Thoracic aorta (tissue), 2 donors: ENCODE measurements at regions not wholly inside any gene's neighbourhood (a gene's known extent, or its start where the extent isn't known, plus 50 kb on each side); places are given as distances from the start of the nearest gene placed in this dataset.

Experiments used
- ATAC-seq: fragments of 150-250 bp; one replicate; pipeline ENCODE4 v1.8.0; 2017; ENCODE audit warnings: low read depth; ENCODE audit not compliant: insufficient number of reproducible peaks, low FRiP score
- DNase-seq: peaks from one replicate; pipeline ENCODE4 v3.0.0-alpha.2; 2020; ENCODE audit warnings: low spot score
- H3K27ac ChIP-seq, 2 donors: fragments of 200-600 bp; sonication (generic); 1 replicate in 1 of 2; 2 replicates in 1 of 2; pipeline ENCODE4 v1.5.1; 2016; ENCODE audit warnings: mild to moderate bottlenecking in 2 of 2, moderate library complexity in 2 of 2
- H3K27me3 ChIP-seq: fragments of 200-600 bp; sonication (generic); replicated peaks from 2 replicates; pipeline ENCODE4 v1.6.0; 2016; ENCODE audit warnings: mild to moderate bottlenecking; ENCODE audit not compliant: insufficient read depth
- H3K36me3 ChIP-seq: fragments of 200-600 bp; sonication (generic); one replicate; pipeline ENCODE4 v1.5.1; 2016
- H3K4me1 ChIP-seq, 2 donors: fragments of 200-600 bp; sonication (generic); 1 replicate in 1 of 2; 2 replicates in 1 of 2; pipeline versions ENCODE4 v1.5.1 to v1.6.0; 2016; ENCODE audit warnings: low read depth in 2 of 2, mild to moderate bottlenecking in 1 of 2; ENCODE audit not compliant: control insufficient read depth in 1 of 2
- H3K4me3 ChIP-seq: fragments of 200-600 bp; sonication (generic); 2 replicates; pipeline ENCODE4 v1.5.1; 2016; ENCODE audit warnings: mild to moderate bottlenecking
- H3K9me3 ChIP-seq: fragments of 200-600 bp; sonication (generic); 2 replicates; pipeline ENCODE4 v1.5.1; 2016
- TF ChIP-seq, protein P1 (sequence below): fragments of 200-600 bp; sonication (generic); IDR thresholded peaks from one replicate; pipeline ENCODE4 v1.5.1; 2019; ENCODE audit warnings: antibody characterized with exemption

DNA sequence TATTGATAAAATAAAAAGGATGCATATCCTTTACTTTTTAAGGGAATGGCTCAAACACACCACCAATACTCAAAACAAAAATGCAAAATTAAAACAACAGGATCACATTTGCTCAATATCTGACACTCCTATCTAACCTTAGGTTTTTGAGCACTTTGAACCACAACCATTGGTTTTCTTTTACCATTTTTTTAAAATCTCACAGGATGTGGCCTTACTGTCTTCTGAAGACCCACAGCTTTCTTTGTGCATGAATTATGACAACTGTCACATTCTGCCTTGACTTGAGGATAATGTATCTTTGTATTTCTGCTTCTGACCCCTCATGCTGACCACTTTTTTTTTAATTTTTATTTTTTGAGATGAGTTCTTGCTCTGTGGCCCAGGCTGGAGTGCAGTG, 461.1 kb upstream of the NRP1 start:
- Histone ChIP-seq H3K4me3 (no peak overlapping the region), H3K27ac (no peak overlapping the region), H3K36me3 (no peaks in the 10 kb centered on the region), H3K4me1 (peaks cover 5 to 8% of the 10 kb centered on the region in 2 donors), H3K9me3 (no peaks in the 10 kb centered on the region), H3K27me3 (no peaks in the 10 kb centered on the region)
- DNase-seq: no peak
- no peak for ATAC-seq
- TF ChIP-seq, protein P1, sequence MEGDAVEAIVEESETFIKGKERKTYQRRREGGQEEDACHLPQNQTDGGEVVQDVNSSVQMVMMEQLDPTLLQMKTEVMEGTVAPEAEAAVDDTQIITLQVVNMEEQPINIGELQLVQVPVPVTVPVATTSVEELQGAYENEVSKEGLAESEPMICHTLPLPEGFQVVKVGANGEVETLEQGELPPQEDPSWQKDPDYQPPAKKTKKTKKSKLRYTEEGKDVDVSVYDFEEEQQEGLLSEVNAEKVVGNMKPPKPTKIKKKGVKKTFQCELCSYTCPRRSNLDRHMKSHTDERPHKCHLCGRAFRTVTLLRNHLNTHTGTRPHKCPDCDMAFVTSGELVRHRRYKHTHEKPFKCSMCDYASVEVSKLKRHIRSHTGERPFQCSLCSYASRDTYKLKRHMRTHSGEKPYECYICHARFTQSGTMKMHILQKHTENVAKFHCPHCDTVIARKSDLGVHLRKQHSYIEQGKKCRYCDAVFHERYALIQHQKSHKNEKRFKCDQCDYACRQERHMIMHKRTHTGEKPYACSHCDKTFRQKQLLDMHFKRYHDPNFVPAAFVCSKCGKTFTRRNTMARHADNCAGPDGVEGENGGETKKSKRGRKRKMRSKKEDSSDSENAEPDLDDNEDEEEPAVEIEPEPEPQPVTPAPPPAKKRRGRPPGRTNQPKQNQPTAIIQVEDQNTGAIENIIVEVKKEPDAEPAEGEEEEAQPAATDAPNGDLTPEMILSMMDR: no peak

DNA sequence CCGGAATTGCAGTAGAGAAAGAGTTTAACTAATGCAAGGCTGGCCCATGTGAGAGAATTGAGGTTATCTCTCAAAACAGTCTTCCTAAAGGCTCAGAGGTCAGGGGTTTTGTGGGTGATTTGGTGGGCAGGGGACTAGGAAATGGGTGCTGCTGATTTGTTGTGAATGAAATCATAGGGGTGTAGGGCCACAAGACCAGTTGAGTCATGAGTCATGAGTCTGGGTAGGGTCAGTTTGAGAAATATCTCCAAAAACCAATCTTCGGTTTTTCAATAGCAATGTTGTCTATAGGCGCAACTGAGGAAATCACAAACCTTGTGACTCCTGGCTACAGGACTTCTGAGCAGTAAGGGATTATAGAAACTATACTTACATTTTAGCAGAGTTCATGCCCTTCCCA, 460.0 kb upstream of the NRP1 start:
- no peak for DNase-seq
- H3K36me3 ChIP-seq: no peaks in the 10 kb centered on the region
- TF ChIP-seq, protein P1: no peak
- H3K4me1 ChIP-seq: peaks cover 0 to 4% of the 10 kb centered on the region in 2 donors
- no peak overlapping the region for H3K27ac ChIP-seq
- H3K9me3 ChIP-seq: no peaks in the 10 kb centered on the region
- ATAC-seq: no peak
- no peak overlapping the region for H3K4me3 ChIP-seq
- no peaks in the 10 kb centered on the region for H3K27me3 ChIP-seq

DNA sequence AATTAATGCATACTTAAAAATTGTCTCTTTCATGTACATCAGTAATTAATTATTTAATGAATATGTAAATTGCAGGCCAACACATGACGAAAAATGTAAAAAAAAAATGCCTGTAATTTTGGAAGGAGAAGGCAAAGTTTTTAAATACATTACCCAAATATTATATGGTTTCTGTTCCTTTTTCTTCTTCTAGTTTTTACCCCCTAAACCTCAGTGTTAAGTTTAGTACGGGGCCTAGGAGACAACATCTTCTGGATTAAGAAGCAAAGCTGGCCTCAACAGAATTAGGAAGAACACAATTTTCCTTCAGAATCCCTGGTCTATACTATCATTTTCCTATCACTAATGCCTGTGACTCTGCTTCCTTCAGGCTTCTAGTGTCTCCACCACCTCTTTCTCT, 459.3 kb upstream of the NRP1 start:
- H3K36me3 ChIP-seq: no peaks in the 10 kb centered on the region

DNA sequence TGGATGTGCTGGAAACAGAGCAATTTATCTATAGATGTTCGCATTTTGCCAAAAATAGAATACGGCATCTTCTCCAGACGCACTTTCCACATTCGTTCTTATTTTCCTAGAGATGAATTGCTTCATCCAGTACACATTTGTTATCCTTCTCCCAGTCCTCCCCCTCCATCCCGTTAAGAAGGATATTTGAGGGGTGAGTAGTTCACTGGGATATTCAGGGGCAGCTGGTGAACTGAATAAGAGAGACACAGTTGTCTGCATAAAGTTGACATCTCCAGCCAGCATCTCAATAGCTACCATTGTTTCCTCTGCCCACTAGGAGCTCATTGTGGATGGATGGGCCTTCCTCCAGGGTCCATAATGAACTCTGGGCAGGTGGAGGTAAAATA, 456.8 kb upstream of the NRP1 start:
- Histone ChIP-seq H3K36me3 (no peaks in the 10 kb centered on the region), H3K9me3 (no peaks in the 10 kb centered on the region), H3K4me1 (no peaks in the 10 kb centered on the region), H3K27ac (no peak overlapping the region), H3K27me3 (no peaks in the 10 kb centered on the region), H3K4me3 (no peak overlapping the region)
- ATAC-seq: no peak
- DNase-seq: no peak
- TF ChIP-seq, protein P1: no peak

More for the DNA sequence above, 459.3 kb upstream of the NRP1 start:
- DNase-seq (no peak), ATAC-seq (no peak)
- H3K9me3 ChIP-seq: no peaks in the 10 kb centered on the region
- H3K27me3 ChIP-seq: no peaks in the 10 kb centered on the region
- H3K4me3 ChIP-seq: no peak overlapping the region
- TF ChIP-seq, protein P1: no peak
- H3K4me1 ChIP-seq: no peaks in the 10 kb centered on the region
- no peak overlapping the region for H3K27ac ChIP-seq

DNA sequence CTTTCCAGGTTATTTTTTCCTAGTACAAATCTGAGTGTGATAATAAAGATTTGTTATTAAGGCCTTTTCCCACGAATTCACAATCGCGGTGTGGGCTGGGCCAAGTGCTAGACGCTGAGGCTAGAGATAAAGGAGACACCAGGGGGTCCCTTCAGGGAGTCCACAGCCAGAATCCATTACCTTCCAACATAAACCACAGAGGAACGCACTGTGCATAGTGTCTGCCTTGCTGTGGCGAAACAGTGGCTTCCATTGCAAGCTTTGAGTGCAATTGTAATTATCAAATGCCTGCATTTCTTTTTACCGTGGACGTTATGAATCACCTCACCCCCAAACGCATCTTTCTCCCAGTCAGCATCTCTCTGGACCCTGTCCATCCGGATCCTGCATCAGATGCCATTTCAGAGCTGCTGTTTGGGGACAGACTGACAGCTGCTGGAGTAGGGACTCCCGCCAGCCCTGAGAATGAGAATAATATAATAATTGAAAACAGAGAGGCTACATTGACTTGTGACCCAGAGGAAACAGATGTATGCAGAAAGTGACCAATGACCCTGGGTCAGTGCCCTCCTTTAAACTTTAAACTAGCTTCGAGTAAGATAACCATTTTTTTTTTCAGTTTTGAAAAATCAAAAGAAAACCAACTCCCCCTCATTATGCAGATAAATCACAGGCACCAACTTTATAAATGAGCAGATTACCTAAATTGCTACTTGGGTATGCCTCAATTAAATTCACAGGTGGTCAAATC, 456.2 kb upstream of the NRP1 start:
- Histone ChIP-seq H3K27me3 (no peaks in the 10 kb centered on the region), H3K4me3 (no peak overlapping the region), H3K4me1 (no peaks in the 10 kb centered on the region), H3K27ac (no peak overlapping the region), H3K9me3 (no peaks in the 10 kb centered on the region), H3K36me3 (no peaks in the 10 kb centered on the region)
- TF ChIP-seq, protein P1: no peak
- no peak for DNase-seq
- no peak for ATAC-seq
